IMR-90 (cell line): ENCODE measurements at regions not wholly inside any gene's neighbourhood (a gene's known extent, or its start where the extent isn't known, plus 50 kb on each side); places are given as distances from the start of the nearest gene placed in this dataset.

Experiments
- ATAC-seq: fragments of 200-7000 bp; cut with Tn5 transposase; 2 replicates; pipeline ENCODE4 v1.9.1; 2020; ENCODE audit warnings: low read depth, mild to moderate bottlenecking, moderate library complexity
- BruUV-seq: library from RNA; stranded (reverse); fragments of 400-500 nt; replicated peaks from 2 replicates; lab custom pipeline; 2021; lab: Mats Ljungman, UMichigan
- CTCF ChIA-PET: fragments of 300-600 bp; formaldehyde crosslinking; extraction: SDS; loops from one replicate; lab custom pipeline; 2021; ENCODE audit warnings: antibody characterized with exemption; lab: Yijun Ruan, JAX
- POLR2A ChIA-PET: fragments of 300-600 bp; sonication (Branson Sonifier 250); formaldehyde crosslinking; loops from one replicate; lab custom pipeline; 2022; ENCODE audit warnings: antibody characterized with exemption; ENCODE audit not compliant: unreplicated experiment; lab: Charles Lee
- DNase-seq: peaks from one replicate; pipeline ENCODE4 v3.0.0; 2013
- H2AFZ ChIP-seq: replicated peaks from 2 replicates; pipeline ENCODE3; 2013; ENCODE audit warnings: low read length, mild to moderate bottlenecking; ENCODE audit not compliant: poor library complexity
- H2AK5ac ChIP-seq: 2 replicates; pipeline ENCODE4 v1.6.1; 2013; ENCODE audit warnings: low read depth, low read length, inconsistent platforms
- H2AK9ac ChIP-seq: replicated peaks from 2 replicates; pipeline ENCODE3; 2013; ENCODE audit warnings: mild to moderate bottlenecking, low read depth, low read length, moderate library complexity; ENCODE audit not compliant: poor library complexity
- H2BK120ac ChIP-seq: 2 replicates; pipeline ENCODE4 v1.6.1; 2013; ENCODE audit warnings: low read depth, low read length, inconsistent platforms
- H2BK15ac ChIP-seq: 3 replicates; pipeline ENCODE4 v1.6.1; 2013; ENCODE audit warnings: low read depth, low read length, inconsistent platforms
- H2BK20ac ChIP-seq: 2 replicates; pipeline ENCODE4 v1.6.1; 2013; ENCODE audit warnings: low read depth, mild to moderate bottlenecking, inconsistent platforms, low read length, moderate library complexity
- H2BK5ac ChIP-seq: 2 replicates; pipeline ENCODE4 v1.6.1; 2013; ENCODE audit warnings: mild to moderate bottlenecking, low read depth, low read length, inconsistent platforms; ENCODE audit not compliant: poor library complexity, severe bottlenecking
- H3K14ac ChIP-seq: replicated peaks from 2 replicates; pipeline ENCODE4 v1.6.1; 2013; ENCODE audit warnings: low read depth, low read length, inconsistent platforms
- H3K18ac ChIP-seq: 2 replicates; pipeline ENCODE4 v1.6.1; 2013; ENCODE audit warnings: low read depth, low read length, control low read depth
- H3K23ac ChIP-seq: 2 replicates; pipeline ENCODE4 v1.6.1; 2013; ENCODE audit warnings: low read depth, low read length, inconsistent platforms
- H3K27ac ChIP-seq: 2 replicates; pipeline ENCODE4 v1.5.1; 2013; ENCODE audit warnings: mild to moderate bottlenecking, control low read depth, low read length; ENCODE audit not compliant: insufficient read depth
- H3K27me3 ChIP-seq: 2 replicates; pipeline ENCODE4 v1.6.1; 2013; ENCODE audit warnings: low read length; ENCODE audit not compliant: control insufficient read depth, insufficient read depth
- H3K36me3 ChIP-seq: 2 replicates; pipeline ENCODE4 v1.6.1; 2013; ENCODE audit warnings: low read length, mixed read lengths; ENCODE audit not compliant: control insufficient read depth, insufficient read depth
- H3K4ac ChIP-seq: 2 replicates; pipeline ENCODE4 v1.6.1; 2013; ENCODE audit warnings: low read depth, low read length, inconsistent platforms
- H3K4me1 ChIP-seq: 2 replicates; pipeline ENCODE4 v1.6.1; 2013; ENCODE audit warnings: low read length, mixed read lengths; ENCODE audit not compliant: control insufficient read depth, insufficient read depth
- H3K4me2 ChIP-seq: 2 replicates; pipeline ENCODE4 v1.6.1; 2013; ENCODE audit warnings: low read depth, mild to moderate bottlenecking, control low read depth, low read length, moderate library complexity
- H3K4me3 ChIP-seq: 2 replicates; pipeline ENCODE4 v1.5.1; 2013; ENCODE audit warnings: low read depth, mild to moderate bottlenecking, control low read depth, low read length, moderate library complexity; ENCODE audit not compliant: insufficient read depth
- H3K56ac ChIP-seq: 2 replicates; pipeline ENCODE4 v1.6.1; 2013; ENCODE audit warnings: low read length, inconsistent platforms; ENCODE audit not compliant: insufficient read depth; ENCODE audit errors: extremely low read depth
- H3K79me1 ChIP-seq, 2 experiments: 2 replicates each; pipeline ENCODE4 v1.6.1; 2013; ENCODE audit warnings: low read length in 2 of 2, inconsistent platforms in 1 of 2, low read depth in 1 of 2
- H3K9ac ChIP-seq: 2 replicates; pipeline ENCODE4 v1.6.1; 2013; ENCODE audit warnings: low read depth, low read length, control low read depth
- H3K9me1 ChIP-seq: 2 replicates; pipeline ENCODE4 v1.6.1; 2013; ENCODE audit warnings: low read length, inconsistent platforms; ENCODE audit not compliant: insufficient read depth
- H3K9me3 ChIP-seq: 2 replicates; pipeline ENCODE4 v1.6.1; 2013; ENCODE audit warnings: low read length; ENCODE audit not compliant: control insufficient read depth, insufficient read depth
- H4K20me1 ChIP-seq: 2 replicates; pipeline ENCODE4 v1.6.1; 2013; ENCODE audit warnings: low read length, inconsistent platforms; ENCODE audit not compliant: insufficient read depth
- H4K5ac ChIP-seq: 2 replicates; pipeline ENCODE4 v1.6.1; 2013; ENCODE audit warnings: mild to moderate bottlenecking, low read depth, low read length, control low read depth
- H4K8ac ChIP-seq, 2 experiments: 2 replicates each; pipeline ENCODE4 v1.6.1; 2013; ENCODE audit warnings: low read depth in 2 of 2, low read length in 2 of 2, control low read depth in 1 of 2, inconsistent platforms in 1 of 2
- H4K91ac ChIP-seq: 2 replicates; pipeline ENCODE4 v1.6.1; 2013; ENCODE audit warnings: low read depth, low read length, inconsistent platforms; ENCODE audit not compliant: insufficient read depth
- CEBPB ChIP-seq: IDR thresholded peaks from 2 replicates; pipeline ENCODE4 v1.6.1; 2012; ENCODE audit warnings: low read depth, low read length, improper control_type of control experiment
- MAFK ChIP-seq: IDR thresholded peaks from 2 replicates; pipeline ENCODE4 v1.6.1; 2012; ENCODE audit warnings: low read depth, low read length, improper control_type of control experiment
- MXI1 ChIP-seq: IDR thresholded peaks from 2 replicates; pipeline ENCODE4 v1.6.1; 2012; ENCODE audit warnings: low read depth, mild to moderate bottlenecking, low read length, moderate library complexity, borderline replicate concordance
- RAD21 ChIP-seq: IDR thresholded peaks from 2 replicates; pipeline ENCODE4 v1.6.1; 2012; ENCODE audit warnings: low read length, improper control_type of control experiment
- SMC3 ChIP-seq: fragments of 150-350 bp; IDR thresholded peaks from 2 replicates; pipeline ENCODE4 v1.6.1; 2016; ENCODE audit warnings: low read depth, mild to moderate bottlenecking, antibody characterized with exemption, low read length, moderate library complexity
- WGBS, 2 experiments: methylation state at CpG; one replicate each; pipeline versions ENCODE4 v1.1.5 to v1.1.7; 2013; ENCODE audit warnings: missing lambda C conversion rate in 2 of 2; ENCODE audit not compliant: insufficient read length in 1 of 2; ENCODE audit errors: extremely low coverage in 2 of 2; 5-methylcytosine and 5-hydroxymethylcytosine counted together
- dilution Hi-C: fragments of 300-500 bp; cut with HindIII; formaldehyde crosslinking; loops from one replicate; pipeline ENCODE4 v1.14.3; 2018; ENCODE audit warnings: low sequenced_read_pairs; ENCODE audit not compliant: unreplicated experiment
- in situ Hi-C: fragments of 300-500 bp; cut with MboI; formaldehyde crosslinking; loops from 3 replicates; pipeline ENCODE4 v1.14.3; 2019; ENCODE audit warnings: low sequenced_read_pairs, inconsistent platforms, mixed read lengths
- intact Hi-C: fragments of 100-400 bp; cut with micrococcal nuclease; formaldehyde crosslinking; loops from 2 replicates; pipeline ENCODE4 v1.10.0; 2022
- TF ChIP-seq, protein P1 (sequence below): fragments of 150-350 bp; IDR thresholded peaks from 2 replicates; pipeline ENCODE4 v1.6.1; 2016; ENCODE audit warnings: low read depth, mild to moderate bottlenecking, low read length, moderate library complexity, borderline replicate concordance
- TF ChIP-seq, protein P2 (sequence below): fragments of 150-350 bp; IDR thresholded peaks from 2 replicates; pipeline ENCODE4 v1.6.1; 2017; ENCODE audit warnings: mild to moderate bottlenecking, antibody characterized with exemption, low read length, low read depth

- no peak overlapping the region for H4K91ac ChIP-seq
- H3K56ac ChIP-seq = no peak overlapping the region
- no peak overlapping the region for H3K4me3 ChIP-seq
- H3K23ac ChIP-seq = no peak overlapping the region
- WGBS, 2 experiments = 80% methylated on average over 2 of the region's 10 CpGs; no CpG with 5 or more reads in 1 of the 2 experiments
- peaks cover 63 to 100% of the 10 kb centered on the region in 2 experiments for H3K79me1 ChIP-seq
- H3K14ac ChIP-seq = no peak overlapping the region
- ATAC-seq (no peak), DNase-seq (no peak)
- no peak overlapping the region for H4K5ac ChIP-seq
- ChIA-PET POLR2A (no interaction called here), CTCF (no interaction called here)
- no peak overlapping the region for H2BK20ac ChIP-seq
- no peak overlapping the region for H2BK15ac ChIP-seq
- peaks cover 29% of the 10 kb centered on the region; the same call in 1 of the 2 replicates for H3K36me3 ChIP-seq
- peaks cover 15% of the 10 kb centered on the region for H3K4me1 ChIP-seq
- H2BK120ac ChIP-seq = no peak overlapping the region
- intact Hi-C loops (no loop called here), in situ Hi-C loops (no loop called here), dilution Hi-C loops (no loop called here)
- no peak overlapping the region for H2BK5ac ChIP-seq
- H3K4me2 ChIP-seq = no peak overlapping the region
- no peak overlapping the region for H4K8ac ChIP-seq
- H3K27ac ChIP-seq = no peak overlapping the region
- no peak overlapping the region for H3K4ac ChIP-seq
- no peaks in the 10 kb centered on the region for H3K27me3 ChIP-seq
- H4K20me1 ChIP-seq = peaks cover 57% of the 10 kb centered on the region
- no peak overlapping the region for H2AFZ ChIP-seq
- TF ChIP-seq, protein P1, sequence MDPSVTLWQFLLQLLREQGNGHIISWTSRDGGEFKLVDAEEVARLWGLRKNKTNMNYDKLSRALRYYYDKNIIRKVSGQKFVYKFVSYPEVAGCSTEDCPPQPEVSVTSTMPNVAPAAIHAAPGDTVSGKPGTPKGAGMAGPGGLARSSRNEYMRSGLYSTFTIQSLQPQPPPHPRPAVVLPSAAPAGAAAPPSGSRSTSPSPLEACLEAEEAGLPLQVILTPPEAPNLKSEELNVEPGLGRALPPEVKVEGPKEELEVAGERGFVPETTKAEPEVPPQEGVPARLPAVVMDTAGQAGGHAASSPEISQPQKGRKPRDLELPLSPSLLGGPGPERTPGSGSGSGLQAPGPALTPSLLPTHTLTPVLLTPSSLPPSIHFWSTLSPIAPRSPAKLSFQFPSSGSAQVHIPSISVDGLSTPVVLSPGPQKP = no peak
- TF ChIP-seq SMC3 (no peak), MAFK (no peak), CEBPB (no peak), MXI1 (no peak), RAD21 (no peak)
- TF ChIP-seq, protein P2, sequence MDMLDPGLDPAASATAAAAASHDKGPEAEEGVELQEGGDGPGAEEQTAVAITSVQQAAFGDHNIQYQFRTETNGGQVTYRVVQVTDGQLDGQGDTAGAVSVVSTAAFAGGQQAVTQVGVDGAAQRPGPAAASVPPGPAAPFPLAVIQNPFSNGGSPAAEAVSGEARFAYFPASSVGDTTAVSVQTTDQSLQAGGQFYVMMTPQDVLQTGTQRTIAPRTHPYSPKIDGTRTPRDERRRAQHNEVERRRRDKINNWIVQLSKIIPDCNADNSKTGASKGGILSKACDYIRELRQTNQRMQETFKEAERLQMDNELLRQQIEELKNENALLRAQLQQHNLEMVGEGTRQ = no peak
- no peak overlapping the region for H3K18ac ChIP-seq
- BruUV-seq = no TSS peak
- H2AK9ac ChIP-seq = no peak overlapping the region
- H2AK5ac ChIP-seq = no peak overlapping the region
- peaks cover 57% of the 10 kb centered on the region for H3K9me1 ChIP-seq
- H3K9me3 ChIP-seq = no peaks in the 10 kb centered on the region
- no peak overlapping the region for H3K9ac ChIP-seq
Measured at GRCh38 chr2:120947982-120948661, 212.5 kb downstream of the GLI2 start.
